Liver (tissue), 8 donors: ENCODE measurements at regions not wholly inside any gene's neighbourhood (a gene's known extent, or its start where the extent isn't known, plus 50 kb on each side); places are given as distances from the start of the nearest gene placed in this dataset.

Experiments
- DNase-seq: peaks from one replicate; pipeline ENCODE4 v3.0.0-alpha.2; 2017; ENCODE audit warnings: low spot score
- H3K27ac ChIP-seq, 2 donors: one replicate each; pipeline ENCODE4 v1.7.0; 2013; ENCODE audit warnings: inconsistent platforms in 2 of 2, low read length in 2 of 2, control low read depth in 1 of 2, low read depth in 1 of 2, mild to moderate bottlenecking in 1 of 2
- H3K27me3 ChIP-seq, 4 donors: one replicate each; pipeline versions ENCODE4 v1.6.1 to v1.7.0; 2013; ENCODE audit warnings: low read length in 3 of 4, inconsistent platforms in 1 of 4, mild to moderate bottlenecking in 1 of 4, moderate library complexity in 1 of 4; ENCODE audit not compliant: control insufficient read depth in 4 of 4, insufficient read depth in 4 of 4
- H3K36me3 ChIP-seq, 4 donors: one replicate each; pipeline versions ENCODE4 v1.6.1 to v1.7.0; 2013; ENCODE audit warnings: low read length in 3 of 4, mild to moderate bottlenecking in 3 of 4, low read depth in 1 of 4, moderate library complexity in 1 of 4; ENCODE audit not compliant: control insufficient read depth in 4 of 4, insufficient read depth in 3 of 4
- H3K4me1 ChIP-seq, 4 donors: one replicate each; pipeline versions ENCODE4 v1.6.1 to v1.7.0; 2013; ENCODE audit warnings: low read length in 3 of 4, mild to moderate bottlenecking in 3 of 4, moderate library complexity in 1 of 4; ENCODE audit not compliant: control insufficient read depth in 4 of 4, insufficient read depth in 4 of 4
- H3K4me3 ChIP-seq, 3 donors: one replicate each; pipeline versions ENCODE4 v1.6.1 to v1.7.0; 2013; ENCODE audit warnings: low read length in 3 of 3, control low read depth in 1 of 3, low read depth in 1 of 3, mild to moderate bottlenecking in 1 of 3
- H3K9ac ChIP-seq, 2 donors: one replicate each; pipeline ENCODE4 v1.7.0; 2013; ENCODE audit warnings: low read length in 2 of 2, mild to moderate bottlenecking in 2 of 2, moderate library complexity in 2 of 2, control low read depth in 1 of 2, low read depth in 1 of 2
- H3K9me3 ChIP-seq, 4 donors: one replicate each; pipeline versions ENCODE4 v1.6.1 to v1.7.0; 2013; ENCODE audit warnings: low read length in 3 of 4; ENCODE audit not compliant: control insufficient read depth in 4 of 4
- ATF3 ChIP-seq: IDR thresholded peaks from 2 replicates; pipeline ENCODE4 v1.6.1; 2016; ENCODE audit warnings: antibody characterized with exemption
- CTCF ChIP-seq: fragments of 150-350 bp; IDR thresholded peaks from 2 replicates; pipeline ENCODE4 v1.5.1; 2017; ENCODE audit warnings: improper control_type of control experiment, low read depth, low read length; ENCODE audit not compliant: missing input control
- EGR1 ChIP-seq, 2 donors: IDR thresholded peaks; 2 replicates each; pipeline ENCODE4 v1.6.1; 2016 to 2018; ENCODE audit warnings: antibody characterized with exemption in 2 of 2, low read depth in 2 of 2
- FOXA1 ChIP-seq: IDR thresholded peaks from 2 replicates; pipeline ENCODE4 v1.6.1; 2016; ENCODE audit warnings: antibody characterized with exemption
- FOXA2 ChIP-seq: IDR thresholded peaks from 2 replicates; pipeline ENCODE4 v1.6.1; 2016; ENCODE audit warnings: antibody characterized with exemption
- GABPA ChIP-seq, 2 donors: IDR thresholded peaks in 1 of 2; conservative IDR thresholded peaks in 1 of 2; 2 replicates each; pipeline ENCODE4 v1.6.1; 2016; ENCODE audit warnings: antibody characterized with exemption in 2 of 2, mild to moderate bottlenecking in 1 of 2, moderate library complexity in 1 of 2
- HNF4A ChIP-seq, 2 donors: conservative IDR thresholded peaks; 2 replicates each; pipeline ENCODE4 v1.6.1; 2016; ENCODE audit warnings: antibody characterized with exemption in 2 of 2, mild to moderate bottlenecking in 2 of 2
- HNF4G ChIP-seq: IDR thresholded peaks from 2 replicates; pipeline ENCODE4 v1.6.1; 2016; ENCODE audit warnings: antibody characterized with exemption
- MAX ChIP-seq: IDR thresholded peaks from 2 replicates; pipeline ENCODE4 v1.6.1; 2016; ENCODE audit warnings: antibody characterized with exemption
- RAD21 ChIP-seq, 2 donors: IDR thresholded peaks; 2 replicates each; pipeline ENCODE4 v1.6.1; 2016; ENCODE audit warnings: antibody characterized with exemption in 2 of 2, mild to moderate bottlenecking in 2 of 2
- REST ChIP-seq: IDR thresholded peaks from 2 replicates; pipeline ENCODE4 v1.6.1; 2016; ENCODE audit warnings: antibody characterized with exemption, mild to moderate bottlenecking
- RXRA ChIP-seq, 2 donors: IDR thresholded peaks; 2 replicates each; pipeline ENCODE4 v1.6.1; 2017 to 2018; ENCODE audit warnings: antibody characterized with exemption in 2 of 2, mild to moderate bottlenecking in 1 of 2
- SP1 ChIP-seq: IDR thresholded peaks from 2 replicates; pipeline ENCODE4 v1.6.1; 2018; ENCODE audit warnings: antibody characterized with exemption, mild to moderate bottlenecking
- ZBTB33 ChIP-seq: IDR thresholded peaks from 2 replicates; pipeline ENCODE4 v1.6.1; 2016; ENCODE audit warnings: antibody characterized with exemption
- WGBS: extraction: QIAGEN DNeasy Blood & Tissue Kit; methylation state at CpG from one replicate; pipeline ENCODE4 v1.1.7; 2013; 5-methylcytosine and 5-hydroxymethylcytosine counted together
- donor health status: healthy.
- donor health status: healthy.
- donor health status: healthy.
- donor health status: healthy.
- donor health status: healthy.

GRCh38 chr4:98747393-98748091 lies 89.1 kb upstream of the TSPAN5 start:
- H3K4me3 ChIP-seq = no peak overlapping the region
- WGBS = 86% methylated on average over 7 of the region's 7 CpGs
- no peak overlapping the region for H3K9ac ChIP-seq
- no peak for DNase-seq
- TF ChIP-seq MAX (no peak), SP1 (no peak), CTCF (no peak), ZBTB33 (no peak), GABPA (IDR thresholded peaks at IDR 0.05 in 1 of 2, conservative IDR thresholded peaks at IDR 0.05 in 1 of 2) (no peak), FOXA1 (no peak), RXRA (IDR thresholded peaks at IDR 0.05) (no peak), REST (no peak), EGR1 (IDR thresholded peaks at IDR 0.05; ENCODE audit: low read depth in 2 of 2) (no peak), FOXA2 (no peak), ATF3 (no peak)
- no peaks in the 10 kb centered on the region for H3K27me3 ChIP-seq
- H3K27ac ChIP-seq = no peak overlapping the region
- H3K4me1 ChIP-seq = no peaks in the 10 kb centered on the region
- no peaks in the 10 kb centered on the region for H3K36me3 ChIP-seq
- no peaks in the 10 kb centered on the region for H3K9me3 ChIP-seq

DNA sequence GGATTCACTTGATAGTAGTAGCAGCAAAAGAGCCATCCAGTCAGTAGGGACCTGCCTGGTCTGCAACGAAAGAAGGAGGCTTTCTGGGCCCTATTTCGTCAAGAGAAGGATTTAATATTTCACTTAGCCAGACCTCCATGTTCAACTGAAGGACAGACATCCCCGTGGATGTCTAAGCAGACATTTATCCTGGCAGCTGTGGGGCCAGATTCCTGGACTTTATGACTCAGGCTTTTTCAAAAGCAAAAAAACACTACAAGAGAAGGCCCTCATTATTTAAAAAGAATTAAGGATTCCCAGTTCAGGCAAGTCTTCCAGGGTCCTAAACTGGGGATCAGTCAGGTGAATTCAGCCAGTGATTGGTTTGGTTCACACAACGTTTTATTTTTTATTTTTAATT lies 88.5 kb upstream of the TSPAN5 start:
- TF ChIP-seq REST = no peak
- TF ChIP-seq RAD21 (IDR thresholded peaks at IDR 0.05) = no peak
- no peak for TF ChIP-seq FOXA2
- no peak for TF ChIP-seq HNF4G
- TF ChIP-seq HNF4A (conservative IDR thresholded peaks at IDR 0.05) = no peak
- no peak for TF ChIP-seq EGR1 (IDR thresholded peaks at IDR 0.05; ENCODE audit: low read depth in 2 of 2)
- H3K27me3 ChIP-seq = no peaks in the 10 kb centered on the region
- no peak overlapping the region for H3K4me3 ChIP-seq
- no peaks in the 10 kb centered on the region for H3K9me3 ChIP-seq
- no peaks in the 10 kb centered on the region for H3K4me1 ChIP-seq
- no peak overlapping the region for H3K27ac ChIP-seq
- WGBS = 85% methylated on average over 4 of the region's 4 CpGs
- no peaks in the 10 kb centered on the region for H3K36me3 ChIP-seq
- no peak for DNase-seq
- H3K9ac ChIP-seq = no peak overlapping the region
